HG02763 (cell line): ENCODE measurements at regions not wholly inside any gene's neighbourhood (a gene's known extent, or its start where the extent isn't known, plus 50 kb on each side); places are given as distances from the start of the nearest gene placed in this dataset.
"Not testable (repeated sequence)": the region's sequence is repeated elsewhere in the genome, so short reads cannot be mapped to it uniquely, and the experiment has no call there.

Source experiments
- ATAC-seq: cut with Tn5 transposase; IDR thresholded peaks from one replicate; pipeline ENCODE4 v1.9.1; 2021; ENCODE audit warnings: mild to moderate bottlenecking, moderate library complexity; ENCODE audit not compliant: unreplicated experiment

DNA sequence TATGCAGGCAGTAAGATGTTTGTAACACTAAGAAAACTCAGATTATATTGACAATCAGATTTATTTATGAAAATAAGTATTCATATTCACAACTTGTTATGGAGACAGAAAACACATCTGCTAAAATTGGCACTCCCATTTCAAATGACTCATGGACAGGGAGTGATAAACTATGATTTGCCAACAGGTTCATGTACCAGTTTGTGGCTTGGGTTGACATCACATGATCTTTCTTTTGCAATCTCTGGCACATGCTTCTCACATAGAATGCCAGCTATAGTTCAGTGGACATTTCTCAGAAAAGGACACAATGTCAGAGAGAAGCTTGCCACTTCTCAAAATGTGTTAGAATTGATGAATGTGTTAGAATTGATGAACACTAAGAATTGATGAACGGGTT is 663.2 kb upstream of the ANKRD30A start:
- no peak for ATAC-seq

DNA sequence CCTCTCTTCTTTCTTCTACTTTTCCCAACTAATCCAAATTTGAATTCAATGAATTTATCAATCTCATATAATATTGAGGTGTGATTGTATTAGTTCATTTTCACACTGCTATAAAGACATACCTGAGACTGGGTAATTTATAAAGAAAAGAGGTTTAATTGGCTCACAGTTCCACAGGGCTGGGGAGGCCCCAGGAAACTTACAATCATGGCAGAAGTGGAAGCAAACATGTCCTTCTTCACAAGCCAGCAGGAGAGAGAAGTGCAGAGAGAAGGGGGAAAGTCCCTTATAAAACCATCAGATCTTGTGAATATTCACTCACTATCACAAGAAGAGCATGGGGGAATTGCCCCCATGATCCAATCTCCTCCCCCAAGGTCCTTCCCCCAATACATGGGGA is 667.0 kb upstream of the ANKRD30A start:
- ATAC-seq: not testable (repeated sequence)

DNA sequence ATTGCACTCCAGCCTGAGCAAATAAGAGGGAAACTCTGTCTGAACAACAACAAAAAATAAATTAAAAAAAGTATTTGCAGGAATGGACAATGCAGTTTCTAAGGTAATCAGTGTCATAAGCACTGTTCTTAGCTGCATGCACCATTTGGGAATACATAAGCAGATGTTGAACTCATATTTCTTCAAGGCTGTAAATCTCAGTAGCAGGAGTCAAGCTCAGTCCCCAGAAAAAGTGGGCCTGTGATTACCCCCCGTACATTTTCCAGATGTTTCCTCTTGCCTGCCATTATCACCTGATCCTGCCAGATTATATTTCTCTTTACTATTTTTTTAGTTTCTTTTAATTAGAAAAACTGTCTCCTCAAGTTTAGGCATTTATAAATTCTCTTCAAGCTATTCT is 667.6 kb upstream of the ANKRD30A start:
- no peak for ATAC-seq

DNA sequence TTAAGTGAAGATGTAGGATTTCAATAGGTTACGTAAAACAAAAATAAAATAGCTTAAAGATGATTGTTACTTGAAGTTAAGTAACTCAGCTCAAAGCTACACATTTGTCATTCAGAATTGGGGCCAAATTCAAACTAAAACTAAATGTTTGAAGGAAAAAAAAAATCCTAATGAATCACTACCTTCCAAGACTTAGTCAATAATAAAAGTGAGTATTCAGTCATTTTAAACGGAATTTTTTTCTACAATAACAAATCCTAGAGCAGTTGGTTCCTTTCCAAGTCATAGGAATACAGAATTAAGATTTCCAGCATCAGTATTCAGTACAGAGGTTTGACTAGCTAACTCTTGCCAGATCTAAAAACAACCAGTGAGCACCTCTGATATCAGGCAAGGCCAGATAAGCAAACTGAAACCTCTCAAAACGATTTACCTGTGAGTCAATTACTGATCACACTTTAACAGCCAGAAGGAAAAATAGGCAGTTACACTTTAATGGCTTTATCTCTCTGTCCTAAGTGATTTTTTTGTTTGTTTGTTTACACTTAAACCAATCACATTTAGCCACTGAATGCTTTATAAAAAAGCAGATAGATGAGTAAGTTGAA is 669.8 kb upstream of the ANKRD30A start:
- ATAC-seq: no peak

DNA sequence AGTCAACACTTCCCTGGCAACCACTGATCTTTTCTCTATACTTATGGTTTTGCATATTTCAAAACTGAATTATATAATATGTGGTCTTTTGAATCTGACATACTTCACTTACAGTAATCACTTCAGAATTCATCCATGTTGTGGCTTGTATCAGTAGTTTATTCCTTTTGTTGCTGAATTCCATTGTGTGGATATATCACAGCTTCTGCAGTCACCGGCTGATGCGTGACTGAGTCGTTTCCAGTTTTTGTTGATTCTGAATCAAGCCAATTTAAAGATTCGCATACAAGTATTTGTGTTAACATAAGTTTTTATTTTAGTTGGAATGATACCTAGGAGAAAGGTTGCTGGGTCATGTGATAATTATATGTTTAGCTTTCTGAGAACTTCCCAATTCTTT is 672.5 kb upstream of the ANKRD30A start:
- no peak for ATAC-seq

DNA sequence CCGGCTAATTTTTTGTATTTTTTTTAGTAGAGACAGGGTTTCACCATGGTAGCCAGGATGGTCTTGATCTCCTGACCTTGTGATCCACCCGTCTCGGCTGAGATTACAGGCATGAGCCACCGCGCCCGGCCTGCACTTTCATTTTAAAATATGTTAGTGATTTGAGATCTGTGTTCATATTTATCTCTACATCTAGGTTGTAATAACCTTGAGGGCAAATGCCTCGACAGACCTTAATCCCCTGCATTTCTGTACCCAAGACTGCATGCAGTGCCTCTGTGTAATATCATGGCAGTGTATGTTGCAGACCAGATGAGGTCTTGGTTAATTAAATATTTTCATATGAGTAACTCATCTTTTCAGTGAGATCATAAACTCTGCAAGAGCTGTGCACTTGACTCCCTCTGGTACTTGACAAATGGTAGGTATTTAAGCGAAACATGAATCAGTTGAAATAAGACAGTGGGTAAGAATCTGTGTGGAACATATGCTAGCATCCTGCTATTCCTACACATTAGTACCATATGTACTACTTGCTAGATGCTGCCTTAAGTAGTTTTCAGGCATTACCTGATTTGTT is 673.9 kb upstream of the ANKRD30A start:
- ATAC-seq: no peak

DNA sequence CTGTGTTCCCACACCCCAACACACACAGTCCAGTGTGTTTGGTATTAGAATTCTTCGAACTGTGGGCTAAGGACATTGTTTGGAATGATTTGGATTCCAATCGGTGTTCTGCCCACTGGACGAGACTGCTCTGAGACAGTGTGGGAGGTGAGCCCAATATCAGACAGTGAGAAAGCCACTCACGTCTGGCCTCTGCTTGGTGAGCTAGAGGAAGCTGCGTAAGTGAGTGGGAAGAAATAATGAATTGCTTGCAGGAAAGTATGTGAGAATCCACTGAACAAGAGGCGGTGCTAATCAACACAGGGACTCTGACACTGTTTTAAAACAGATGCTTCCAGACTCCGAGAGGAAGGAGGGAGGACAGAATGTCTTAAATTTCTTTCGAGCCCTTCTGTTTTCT is 675.0 kb upstream of the ANKRD30A start:
- ATAC-seq: no peak

DNA sequence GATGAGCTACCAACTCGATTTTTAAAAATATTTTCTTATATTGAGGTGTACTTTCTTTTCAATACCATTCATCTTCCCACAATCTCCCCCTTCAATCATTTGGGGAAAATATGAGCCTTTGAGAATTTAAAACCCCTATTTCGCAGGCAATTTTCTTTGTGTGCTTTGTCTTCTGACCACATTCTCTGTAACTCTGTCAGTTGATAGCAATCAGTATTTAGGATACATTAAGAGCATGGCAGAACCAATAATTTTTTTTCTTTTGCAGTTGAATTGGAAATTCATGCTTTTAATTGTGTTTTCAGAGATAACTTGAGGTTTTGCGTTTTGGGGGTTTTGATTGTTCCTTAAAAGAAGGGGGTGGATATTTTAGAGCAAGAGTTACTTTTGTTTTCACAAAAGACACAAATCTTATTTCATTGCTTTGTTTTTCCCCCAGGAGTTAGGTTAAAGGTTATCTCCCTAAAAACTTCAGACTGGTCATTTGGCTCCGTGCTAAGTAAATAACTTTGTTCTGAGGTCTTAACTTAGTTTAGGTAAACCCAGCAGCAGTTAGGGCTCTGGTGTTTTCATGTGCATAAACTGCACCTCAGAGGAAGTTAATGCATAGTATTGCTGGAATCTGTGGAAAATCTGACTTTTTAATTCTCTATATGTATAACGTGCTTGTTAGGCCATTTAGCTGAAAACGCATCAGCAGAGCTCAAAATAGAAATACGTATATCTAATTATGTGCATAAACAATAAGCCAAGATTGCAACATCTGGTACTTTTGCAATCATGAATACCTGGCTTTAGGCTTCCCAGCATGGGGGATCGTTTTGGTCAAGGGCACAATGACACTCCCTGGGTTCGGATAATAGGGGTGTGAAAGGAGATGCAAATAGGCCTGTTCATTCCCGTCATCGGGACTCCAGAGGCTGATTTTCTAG is 676.4 kb upstream of the ANKRD30A start:
- no peak for ATAC-seq

DNA sequence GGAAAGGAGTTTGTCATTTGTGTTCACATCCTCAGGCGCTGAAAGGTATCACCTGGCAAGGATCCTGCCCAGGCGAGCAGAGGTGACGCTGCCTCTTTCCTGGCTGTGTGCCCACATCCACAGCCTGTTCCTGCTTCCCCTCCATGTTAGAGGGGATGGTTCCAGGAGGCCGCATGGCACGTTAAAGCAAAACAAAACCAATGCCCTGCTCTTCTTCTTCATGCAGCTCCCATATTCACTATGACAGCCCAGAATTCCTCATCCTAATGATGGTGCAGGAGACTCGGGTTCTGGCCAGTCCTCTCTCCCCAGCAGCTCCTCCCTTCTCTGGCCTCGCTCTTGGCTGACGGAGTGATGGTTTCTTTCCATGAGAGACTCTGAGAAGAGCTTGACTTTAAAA is 678.5 kb upstream of the ANKRD30A start:
- no peak for ATAC-seq

DNA sequence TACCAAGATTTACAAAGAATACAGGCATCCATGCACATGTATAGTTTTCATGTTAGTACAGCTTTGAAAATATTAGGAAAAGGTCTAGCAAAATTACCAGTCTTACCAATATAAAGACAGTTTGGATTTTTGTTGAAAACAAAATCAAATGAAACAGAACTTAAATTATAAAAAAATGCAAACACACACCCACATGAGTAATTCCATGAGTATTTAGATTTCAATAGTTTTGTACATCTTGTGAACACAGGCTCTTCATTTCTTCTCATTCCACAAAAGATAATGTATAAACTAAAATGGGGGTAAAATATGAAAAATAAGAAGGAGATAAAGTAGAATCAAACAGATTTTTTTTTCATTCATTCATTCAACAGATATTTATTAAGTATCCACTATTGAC is 682.2 kb upstream of the ANKRD30A start:
- ATAC-seq: no peak

DNA sequence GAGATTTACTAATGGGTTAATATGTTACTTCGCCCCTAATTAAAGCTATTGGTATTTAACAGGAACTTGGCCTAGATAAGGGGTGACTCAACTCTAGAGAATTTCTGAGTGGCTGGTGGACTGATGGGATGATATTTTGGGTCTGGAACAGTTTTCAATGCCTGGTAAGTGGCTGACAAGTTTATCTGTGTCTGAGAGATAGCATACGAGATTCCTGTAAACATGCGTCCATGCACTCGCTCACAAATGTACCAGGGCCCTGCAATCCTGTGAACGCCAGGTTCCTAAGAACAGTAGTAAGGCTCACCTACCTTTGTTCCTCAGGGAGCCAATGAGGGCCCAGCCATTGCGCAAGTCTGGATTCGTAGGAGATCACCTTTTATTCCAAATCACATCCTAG is 683.8 kb upstream of the ANKRD30A start:
- no peak for ATAC-seq

DNA sequence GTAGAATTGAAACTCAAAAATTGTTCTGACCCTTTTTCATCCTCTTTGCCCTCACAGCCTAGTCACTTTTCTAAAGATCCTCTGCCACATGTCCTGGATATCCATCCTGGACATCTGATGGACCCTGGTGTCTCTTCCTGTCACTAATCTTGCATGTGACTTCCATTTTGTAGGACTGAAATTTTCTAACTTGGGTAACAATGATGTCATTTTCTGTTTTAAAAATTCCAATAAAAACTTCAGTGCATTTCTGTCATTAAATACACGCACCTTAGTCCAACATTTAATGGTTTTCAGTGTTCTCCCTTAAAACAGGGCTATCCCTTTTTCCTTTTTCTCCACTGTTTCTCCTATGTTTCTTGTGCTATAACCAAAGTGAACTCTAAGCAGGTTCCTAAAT is 684.9 kb upstream of the ANKRD30A start:
- ATAC-seq: no peak

DNA sequence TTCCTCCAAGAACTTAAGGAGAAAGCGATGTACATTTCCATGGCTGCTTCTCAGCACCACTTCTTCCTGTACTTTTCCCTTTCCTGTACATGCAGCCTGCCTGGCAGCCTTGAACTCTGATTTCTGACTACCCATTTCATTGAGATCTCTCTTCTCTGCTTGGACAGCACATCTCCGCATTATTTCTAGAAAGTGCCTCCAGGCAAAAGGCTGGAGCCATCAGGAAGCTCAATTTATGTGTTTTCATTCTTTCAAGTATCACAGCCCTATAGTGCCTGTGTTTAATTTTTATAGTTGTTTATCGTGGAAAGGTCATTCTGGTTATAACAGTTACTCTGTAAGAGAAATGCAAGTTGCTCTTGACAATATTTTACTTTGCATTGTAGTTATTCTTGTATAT is 688.0 kb upstream of the ANKRD30A start:
- no peak for ATAC-seq

DNA sequence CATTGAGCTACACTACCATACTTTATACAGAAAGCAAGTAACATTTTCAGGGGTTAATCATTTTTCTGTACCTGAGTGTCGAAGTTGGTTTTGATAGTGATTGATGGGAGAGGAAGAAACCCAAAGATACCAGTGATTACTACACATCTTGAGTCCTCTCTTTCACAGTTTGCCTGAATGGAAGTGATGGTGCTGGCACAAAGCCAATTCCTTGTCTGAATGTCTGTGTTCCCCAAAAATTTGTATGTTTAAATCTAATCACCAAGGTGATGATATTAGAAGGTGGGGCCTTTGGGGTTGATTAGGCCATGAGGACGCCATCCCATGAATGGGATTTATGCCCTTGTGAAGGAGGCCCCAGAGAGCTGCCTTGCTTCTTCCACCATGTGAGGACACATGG is 696.9 kb upstream of the ANKRD30A start:
- no peak for ATAC-seq

DNA sequence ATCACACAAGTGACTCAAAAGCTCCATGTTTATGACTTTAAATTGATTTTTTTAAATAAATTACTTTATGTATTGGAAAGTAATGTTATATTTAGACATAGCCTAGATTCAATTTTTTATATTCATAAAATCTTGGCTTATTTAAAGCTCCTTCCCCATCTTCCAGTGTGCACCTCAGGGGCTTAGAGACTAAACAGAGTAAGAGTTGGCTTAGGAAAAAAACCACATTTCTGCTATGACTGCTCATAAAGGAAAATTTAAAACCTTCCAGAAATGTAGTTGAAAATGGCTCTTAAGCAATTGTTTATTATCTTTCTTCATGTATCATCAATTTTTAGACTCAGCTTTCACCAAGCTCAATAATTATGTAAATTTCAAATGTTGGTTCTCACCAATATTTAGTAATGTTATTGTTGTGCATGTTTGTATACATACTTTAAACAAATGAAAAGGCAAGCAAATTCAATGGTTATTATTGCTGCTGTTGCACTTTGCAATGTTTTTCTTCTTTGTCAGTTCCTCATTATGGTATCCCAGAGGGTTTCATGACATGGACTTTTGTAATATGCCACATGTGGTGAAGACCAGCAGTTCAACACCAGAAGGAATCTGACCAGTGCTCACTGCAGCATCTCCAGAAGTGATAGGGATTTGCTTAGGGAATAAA is 700.1 kb upstream of the ANKRD30A start:
- ATAC-seq: no peak

DNA sequence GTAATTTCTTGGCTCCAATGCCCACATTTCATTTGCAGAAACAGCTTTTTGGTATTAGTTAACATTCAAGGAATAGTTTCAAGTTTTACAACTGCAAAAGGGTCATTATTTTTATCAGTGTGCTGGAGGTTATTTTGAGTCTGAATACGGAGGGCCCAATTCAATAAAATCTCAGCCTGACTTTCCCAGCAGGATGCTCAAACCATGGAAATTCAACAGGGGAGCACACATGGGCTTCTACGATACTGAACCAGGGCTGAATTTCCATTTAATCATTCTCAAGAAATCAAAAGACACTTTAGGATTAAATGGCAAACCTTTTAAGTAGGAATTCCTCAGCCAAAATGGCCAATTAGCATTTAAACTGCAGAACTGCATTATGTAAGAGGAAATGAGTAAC is 700.9 kb upstream of the ANKRD30A start:
- ATAC-seq: no peak

DNA sequence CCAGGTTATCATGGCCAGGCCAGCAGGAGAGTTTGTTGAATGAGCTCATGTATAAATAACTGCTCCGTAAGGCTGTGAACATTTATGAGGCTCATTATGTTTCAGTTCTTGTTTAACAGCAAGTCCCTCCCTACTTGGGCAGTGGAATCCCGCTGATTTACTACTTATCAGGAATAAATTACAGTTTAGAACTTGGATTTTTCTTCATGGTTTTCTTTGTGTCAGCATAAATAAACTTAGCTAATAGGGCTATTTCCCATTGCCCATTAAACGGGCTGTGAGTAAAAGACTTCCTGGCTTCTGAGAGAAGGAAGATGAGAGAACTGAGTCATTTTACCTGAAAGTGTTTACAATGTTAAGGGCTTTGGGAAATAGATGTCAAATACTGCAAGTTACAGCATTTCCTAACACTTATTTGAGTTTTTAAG is 701.6 kb upstream of the ANKRD30A start:
- ATAC-seq: no peak

DNA sequence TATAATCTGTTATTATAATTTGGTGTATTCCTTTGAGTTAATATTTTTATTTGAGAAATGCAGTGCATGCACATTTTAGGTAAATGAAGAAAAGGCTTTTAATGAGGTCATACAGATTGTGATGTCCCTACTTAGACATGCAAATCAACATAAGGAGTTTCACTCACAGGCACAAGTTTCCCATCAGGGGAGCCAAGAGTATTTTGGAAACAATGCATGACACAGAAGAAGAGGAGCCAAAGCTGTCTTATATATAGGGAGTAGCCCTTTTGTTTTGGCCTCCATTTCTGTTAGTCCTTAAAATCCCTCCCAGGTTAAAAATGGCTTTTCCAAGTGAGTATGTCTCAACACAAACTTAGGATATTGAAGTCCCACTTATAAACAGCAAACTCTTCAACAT is 703.4 kb upstream of the ANKRD30A start:
- ATAC-seq: no peak

DNA sequence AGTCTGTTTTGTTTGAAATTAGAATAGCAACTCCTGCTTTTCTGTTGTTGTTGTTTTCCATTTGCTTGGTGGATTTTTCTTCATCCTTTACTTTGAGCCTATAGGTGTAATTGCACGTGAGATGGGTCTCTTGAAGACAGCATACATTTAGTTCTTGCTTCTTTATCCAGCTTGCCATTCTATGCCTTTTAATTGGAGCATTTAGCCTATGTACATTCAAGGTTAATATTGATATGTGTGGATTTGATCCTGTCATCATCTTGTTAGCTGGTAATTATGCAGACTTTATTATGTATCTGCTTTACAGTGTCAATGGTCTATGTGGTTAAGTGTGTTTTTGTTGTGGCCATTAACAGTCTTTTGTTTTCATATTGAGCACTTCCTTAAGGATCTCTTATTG is 708.9 kb upstream of the ANKRD30A start:
- ATAC-seq: no peak

DNA sequence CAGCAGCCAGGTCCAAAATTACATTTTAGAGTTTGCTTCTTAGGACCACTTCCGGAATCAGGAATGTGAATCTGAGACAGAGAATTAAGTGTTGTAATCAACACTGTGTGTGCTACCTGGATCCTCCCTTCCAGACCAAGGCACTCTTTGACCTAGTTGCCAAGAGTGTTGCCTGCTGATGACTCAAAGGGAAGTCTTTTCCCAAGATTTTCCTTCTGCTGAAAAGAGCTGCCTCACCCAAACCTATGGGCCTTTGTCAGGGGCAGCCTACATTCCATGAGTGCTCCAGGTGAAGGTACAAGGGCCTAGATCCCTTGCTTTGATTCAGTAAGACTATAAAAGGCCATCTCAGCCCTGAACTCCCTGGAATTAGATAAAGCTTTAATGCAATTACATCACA is 712.5 kb upstream of the ANKRD30A start:
- ATAC-seq: no peak

DNA sequence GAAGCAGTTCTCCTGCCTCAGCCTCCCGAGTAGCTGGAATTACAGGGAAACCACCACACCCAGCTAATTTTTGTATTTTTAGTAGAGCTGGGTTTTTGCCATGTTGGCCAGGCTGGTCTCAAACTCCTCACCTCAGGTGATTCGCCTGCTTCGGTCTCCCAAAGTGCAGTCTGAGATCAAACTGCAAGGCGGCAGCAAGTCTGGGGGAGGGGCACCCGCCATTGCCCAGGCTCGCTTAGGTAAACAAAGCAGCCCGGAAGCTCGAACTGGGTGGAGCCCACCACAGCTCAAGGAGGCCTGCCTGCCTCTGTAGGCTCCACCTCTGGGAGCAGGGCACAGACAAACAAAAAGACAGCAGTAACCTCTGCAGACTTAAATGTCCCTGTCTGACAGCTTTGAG is 725.2 kb upstream of the ANKRD30A start:
- not testable (repeated sequence) for ATAC-seq

DNA sequence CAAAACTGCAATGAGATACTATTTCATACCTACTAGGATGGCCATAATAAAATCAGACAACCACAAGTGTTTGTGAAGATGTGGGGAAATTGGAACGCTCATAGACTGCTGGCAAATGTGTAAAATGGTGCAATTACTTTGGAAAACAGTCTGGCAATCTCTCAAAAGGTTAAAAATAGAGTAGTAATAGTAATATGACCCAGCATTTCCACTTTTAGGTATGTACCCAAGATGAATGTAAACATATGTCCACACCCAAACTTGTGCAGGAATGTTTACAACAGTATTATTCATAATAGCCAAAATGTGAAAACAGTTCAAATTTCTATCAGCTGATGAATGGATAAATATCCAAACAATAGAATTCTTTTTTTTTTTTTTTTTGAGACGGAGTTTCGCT is 731.6 kb upstream of the ANKRD30A start:
- no peak for ATAC-seq
